H1 (cell line): ENCODE measurements at regions not wholly inside any gene's neighbourhood (a gene's known extent, or its start where the extent isn't known, plus 50 kb on each side); places are given as distances from the start of the nearest gene placed in this dataset.
"Not testable (repeated sequence)": the region's sequence is repeated elsewhere in the genome, so short reads cannot be mapped to it uniquely, and the experiment has no call there.

Experiments
- CTCF ChIA-PET: fragments of 300-600 bp; sonication (Branson Sonifier 250); formaldehyde crosslinking; loops from one replicate; lab custom pipeline; 2021; ENCODE audit not compliant: partially characterized antibody; lab: Charles Lee
- POLR2A ChIA-PET: fragments of 300-600 bp; sonication (Branson Sonifier 250); formaldehyde crosslinking; loops from one replicate; lab custom pipeline; 2021; ENCODE audit warnings: inconsistent platforms; ENCODE audit not compliant: partially characterized antibody; lab: Charles Lee
- DNase-seq, 2 experiments: peaks; one replicate each; pipeline versions ENCODE4 v3.0.0 to v3.0.0-alpha.2; 2010 to 2022; ENCODE audit warnings: low spot score in 2 of 2, low read depth in 1 of 2, mixed read lengths in 1 of 2
- FAIRE-seq: peaks from 2 replicates; lab custom pipeline; 2011; peaks lifted over from hg19 to GRCh38; lab: Jason Lieb, UNC
- H2AFZ ChIP-seq: 2 replicates; pipeline ENCODE4 v1.8.1; 2012; ENCODE audit warnings: low read length, inconsistent platforms
- H2AK5ac ChIP-seq: 2 replicates; pipeline ENCODE4 v1.6.1; 2013; ENCODE audit warnings: low read depth, low read length
- H2BK120ac ChIP-seq: replicated peaks from 2 replicates; pipeline ENCODE3; 2013; ENCODE audit warnings: low read depth, low read length, inconsistent platforms
- H2BK12ac ChIP-seq: 2 replicates; pipeline ENCODE4 v1.6.1; 2013; ENCODE audit warnings: low read depth, low read length
- H2BK15ac ChIP-seq: 2 replicates; pipeline ENCODE4 v1.6.1; 2013; ENCODE audit warnings: low read length
- H2BK20ac ChIP-seq: 2 replicates; pipeline ENCODE4 v1.6.1; 2013; ENCODE audit warnings: low read length
- H2BK5ac ChIP-seq: 2 replicates; pipeline ENCODE4 v1.6.1; 2013; ENCODE audit warnings: low read depth, low read length
- H3K14ac ChIP-seq: 2 replicates; pipeline ENCODE4 v1.6.1; 2013; ENCODE audit warnings: inconsistent platforms; ENCODE audit not compliant: insufficient read length
- H3K18ac ChIP-seq: 2 replicates; pipeline ENCODE4 v1.6.1; 2013; ENCODE audit warnings: low read length; ENCODE audit errors: extremely low read depth
- H3K23ac ChIP-seq: 2 replicates; pipeline ENCODE4 v1.6.1; 2013; ENCODE audit warnings: inconsistent platforms; ENCODE audit not compliant: insufficient read length
- H3K23me2 ChIP-seq: 2 replicates; pipeline ENCODE4 v1.6.1; 2013; ENCODE audit warnings: low read depth, low read length
- H3K27ac ChIP-seq: 2 replicates; pipeline ENCODE4 v1.6.1; 2011; ENCODE audit warnings: low read depth, low read length, inconsistent platforms
- H3K27me3 ChIP-seq, 4 experiments: replicated peaks in 1 of 4; 1 replicate in 1 of 4; 2 replicates in 3 of 4; pipeline versions ENCODE4 v1.6.1 to v1.8.1; 2011 to 2013; ENCODE audit warnings: low read length in 3 of 4, mild to moderate bottlenecking in 3 of 4, inconsistent platforms in 2 of 4, mixed read lengths in 2 of 4, moderate library complexity in 1 of 4; ENCODE audit not compliant: control insufficient read depth in 3 of 4, insufficient read depth in 3 of 4; ENCODE audit errors: extremely low read depth in 1 of 4
- H3K36me3 ChIP-seq, 4 experiments: 2 replicates each; pipeline versions ENCODE4 v1.6.1 to v1.8.1; 2011 to 2013; ENCODE audit warnings: mild to moderate bottlenecking in 4 of 4, low read length in 3 of 4, moderate library complexity in 2 of 4, control low read depth in 1 of 4, inconsistent platforms in 1 of 4; ENCODE audit not compliant: insufficient read depth in 4 of 4, control insufficient read depth in 2 of 4
- H3K4ac ChIP-seq: replicated peaks from 2 replicates; pipeline ENCODE3; 2013; ENCODE audit warnings: low read length, low read depth, mixed read lengths, inconsistent platforms; ENCODE audit not compliant: insufficient read length
- H3K4me1 ChIP-seq, 4 experiments: replicated peaks in 1 of 4; 1 replicate in 1 of 4; 2 replicates in 3 of 4; pipeline versions ENCODE4 v1.6.1 to v1.8.1; 2011 to 2013; ENCODE audit warnings: low read length in 3 of 4, inconsistent platforms in 2 of 4, mixed read lengths in 1 of 4; ENCODE audit not compliant: insufficient read depth in 4 of 4, control insufficient read depth in 3 of 4
- H3K4me2 ChIP-seq, 2 experiments: 2 replicates each; pipeline versions ENCODE4 v1.6.1 to v1.8.1; 2011 to 2013; ENCODE audit warnings: low read depth in 2 of 2, low read length in 2 of 2, control low read depth in 1 of 2, inconsistent platforms in 1 of 2, mild to moderate bottlenecking in 1 of 2; ENCODE audit not compliant: insufficient read depth in 1 of 2
- H3K4me3 ChIP-seq, 4 experiments: fragments of 200-600, 300-600 bp in 1 of 4; sonication (generic), shearing (Covaris generic), sonication (Bioruptor Twin) in 1 of 4; 2 replicates each; pipeline versions ENCODE4 v1.5.1 to v1.8.1; 2011 to 2016; ENCODE audit warnings: low read length in 4 of 4, low read depth in 3 of 4, control low read depth in 2 of 4, inconsistent platforms in 2 of 4, mild to moderate bottlenecking in 2 of 4, mixed read lengths in 1 of 4, moderate library complexity in 1 of 4; ENCODE audit not compliant: insufficient read depth in 2 of 4; ENCODE audit errors: extremely low read depth in 1 of 4
- H3K56ac ChIP-seq: replicated peaks from 2 replicates; pipeline ENCODE3; 2013; ENCODE audit warnings: low read depth, mild to moderate bottlenecking, mixed read lengths, low read length, inconsistent platforms; ENCODE audit not compliant: insufficient read length
- H3K79me1 ChIP-seq: 2 replicates; pipeline ENCODE4 v1.6.1; 2013; ENCODE audit warnings: low read depth, low read length, control low read depth
- H3K79me2 ChIP-seq, 2 experiments: 2 replicates each; pipeline versions ENCODE4 v1.6.1 to v1.8.1; 2012 to 2013; ENCODE audit warnings: low read length in 2 of 2, mild to moderate bottlenecking in 2 of 2, inconsistent platforms in 1 of 2; ENCODE audit not compliant: insufficient read depth in 2 of 2, control insufficient read depth in 1 of 2
- H3K9ac ChIP-seq, 4 experiments: replicated peaks in 1 of 4; 1 replicate in 1 of 4; 2 replicates in 3 of 4; pipeline versions ENCODE4 v1.6.1 to v1.8.1; 2011 to 2013; ENCODE audit warnings: low read depth in 3 of 4, low read length in 3 of 4, control low read depth in 2 of 4, mild to moderate bottlenecking in 2 of 4, moderate library complexity in 2 of 4, inconsistent platforms in 1 of 4; ENCODE audit errors: extremely low read depth in 1 of 4
- H3K9me3 ChIP-seq, 2 experiments: 2 replicates each; pipeline versions ENCODE4 v1.6.1 to v1.8.1; 2012 to 2013; ENCODE audit warnings: mild to moderate bottlenecking in 2 of 2, moderate library complexity in 2 of 2, control low read depth in 1 of 2, inconsistent platforms in 1 of 2, low read depth in 1 of 2, low read length in 1 of 2, mixed read lengths in 1 of 2; ENCODE audit not compliant: insufficient read depth in 2 of 2
- H4K20me1 ChIP-seq, 2 experiments: replicated peaks in 1 of 2; 2 replicates each; pipeline versions ENCODE3 to v1.8.1; 2011 to 2013; ENCODE audit warnings: inconsistent platforms in 2 of 2, low read length in 2 of 2, mild to moderate bottlenecking in 1 of 2; ENCODE audit not compliant: insufficient read depth in 2 of 2, control insufficient read depth in 1 of 2
- H4K5ac ChIP-seq: 2 replicates; pipeline ENCODE4 v1.6.1; 2013; ENCODE audit warnings: low read length, low read depth, mixed read lengths, inconsistent platforms; ENCODE audit not compliant: insufficient read length
- H4K8ac ChIP-seq: 2 replicates; pipeline ENCODE4 v1.8.0; 2013; ENCODE audit warnings: mild to moderate bottlenecking, moderate library complexity, low read length, inconsistent platforms; ENCODE audit not compliant: insufficient read depth; ENCODE audit errors: extremely low read depth
- H4K91ac ChIP-seq: replicated peaks from 2 replicates; pipeline ENCODE3; 2013; ENCODE audit warnings: low read length, mixed read lengths, inconsistent platforms; ENCODE audit not compliant: insufficient read length
- WGBS, 2 experiments: shearing (Covaris generic) in 1 of 2; methylation state at CpG; one replicate each; pipeline versions ENCODE4 v1.1.6 to v1.1.7; 2013 to 2015; ENCODE audit warnings: low lambda C conversion rate in 2 of 2, mixed read lengths in 2 of 2, inconsistent platforms in 1 of 2, low coverage in 1 of 2, missing lambda C conversion rate in 1 of 2; ENCODE audit not compliant: insufficient replicate concordance in 2 of 2, insufficient coverage in 1 of 2, insufficient read length in 1 of 2; ENCODE audit errors: extremely low coverage in 1 of 2, missing lambda C conversion rate in 1 of 2; 5-methylcytosine and 5-hydroxymethylcytosine counted together

DNA sequence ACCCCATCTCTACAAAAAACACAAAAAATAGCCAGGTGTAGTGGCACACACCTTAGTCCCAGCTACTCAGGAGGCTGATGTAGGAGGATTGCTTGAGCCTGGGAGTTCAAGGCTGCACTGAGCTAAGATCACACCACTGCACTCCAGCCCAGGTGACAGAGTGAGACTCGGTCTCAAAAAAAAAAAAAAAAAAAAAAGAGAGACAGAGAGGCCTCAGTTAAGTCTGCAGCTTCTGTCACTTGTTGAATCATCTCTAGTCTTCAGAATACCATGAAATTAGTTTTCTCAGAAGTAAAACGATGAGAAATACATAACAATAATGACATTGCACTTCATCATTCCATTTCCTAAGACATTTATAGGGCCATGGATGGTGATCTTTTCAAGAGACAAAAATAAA is 118.0 kb downstream of the PPIAL4G start:
- not testable (repeated sequence) for H3K79me1 ChIP-seq, H3K27me3 ChIP-seq, H3K4me1 ChIP-seq, DNase-seq, H3K4me3 ChIP-seq, H3K27ac ChIP-seq, H4K20me1 ChIP-seq, H3K14ac ChIP-seq, H4K8ac ChIP-seq, H3K56ac ChIP-seq, H4K5ac ChIP-seq, H3K18ac ChIP-seq, H3K4ac ChIP-seq, H2BK5ac ChIP-seq, H3K4me2 ChIP-seq, H3K9ac ChIP-seq, H2BK12ac ChIP-seq, H2AFZ ChIP-seq, H4K91ac ChIP-seq, H2BK20ac ChIP-seq, H3K9me3 ChIP-seq, H2BK120ac ChIP-seq, H2BK15ac ChIP-seq, H3K23ac ChIP-seq, H3K79me2 ChIP-seq, H2AK5ac ChIP-seq, H3K36me3 ChIP-seq, FAIRE-seq
- ChIA-PET POLR2A (interaction anchor here (1.3 to 1.4 kb wide), 2 partner anchors 11 to 158 kb away, joined by 3 to 6 read pairs; no protein-coding TSS in a partner anchor), CTCF (interaction anchor here (0.8 to 2.2 kb wide), 3 partner anchors 9 to 27 kb away, joined by 3 to 12 read pairs (median 4); no protein-coding TSS in a partner anchor)
- H3K23me2 ChIP-seq = peaks cover 11% of the 10 kb centered on the region
- WGBS, 2 experiments = 73% methylated on average over 1 of the region's 2 CpGs; no CpG with 5 or more reads in 1 of the 2 experiments

DNA sequence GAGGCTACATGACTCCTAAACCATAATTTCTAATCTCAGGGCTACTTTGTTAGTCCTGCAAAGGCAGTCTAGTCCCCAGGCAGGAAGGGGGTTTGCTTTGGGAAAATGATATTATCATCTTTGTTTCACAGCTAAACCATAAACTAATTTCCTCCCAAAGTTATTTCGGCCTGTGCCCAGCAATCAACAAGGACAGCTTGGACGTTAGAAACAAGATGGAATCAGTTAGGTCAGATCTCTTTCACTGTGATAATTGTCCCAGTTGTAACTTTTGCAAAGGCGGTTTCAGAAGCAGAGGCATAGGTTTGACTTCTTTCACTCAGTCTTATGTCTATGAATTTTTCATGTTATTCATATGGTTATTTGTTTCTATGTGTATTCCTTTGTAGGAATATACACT is 119.1 kb downstream of the PPIAL4G start:
- not testable (repeated sequence) for H4K5ac ChIP-seq
- POLR2A ChIA-PET = interaction anchor here (0.6 kb wide), 1 partner anchor 14 kb away, joined by 5 read pairs; no protein-coding TSS in a partner anchor

More for the DNA sequence above, 119.1 kb downstream of the PPIAL4G start:
- H2BK15ac ChIP-seq, H3K4me3 ChIP-seq, H3K79me1 ChIP-seq, H3K27me3 ChIP-seq, H3K56ac ChIP-seq, H2BK12ac ChIP-seq, H3K23ac ChIP-seq, H3K79me2 ChIP-seq, H2BK5ac ChIP-seq, H3K4me2 ChIP-seq, H3K18ac ChIP-seq, H2AFZ ChIP-seq, FAIRE-seq, H4K8ac ChIP-seq, H3K14ac ChIP-seq, H3K36me3 ChIP-seq, H3K4me1 ChIP-seq, H2BK120ac ChIP-seq, H3K4ac ChIP-seq, H4K20me1 ChIP-seq, H3K9ac ChIP-seq, H4K91ac ChIP-seq, H2BK20ac ChIP-seq, DNase-seq, H3K27ac ChIP-seq, H3K9me3 ChIP-seq, H2AK5ac ChIP-seq: not testable (repeated sequence)
- H3K23me2 ChIP-seq = peaks cover 11% of the 10 kb centered on the region
- CTCF ChIA-PET = interaction anchor here (0.7 to 2.2 kb wide), 4 partner anchors 9 to 18 kb away, joined by 3 to 12 read pairs (median 5); no protein-coding TSS in a partner anchor
- WGBS, 2 experiments = 84% methylated on average over 3 of the region's 3 CpGs; no CpG with 5 or more reads in 1 of the 2 experiments
